ENCODE measurements at regions not wholly inside any gene's neighbourhood (a gene's known extent, or its start where the extent isn't known, plus 50 kb on each side); places are given as distances from the start of the nearest gene placed in this dataset.

- TF ChIP-seq, protein P1, sequence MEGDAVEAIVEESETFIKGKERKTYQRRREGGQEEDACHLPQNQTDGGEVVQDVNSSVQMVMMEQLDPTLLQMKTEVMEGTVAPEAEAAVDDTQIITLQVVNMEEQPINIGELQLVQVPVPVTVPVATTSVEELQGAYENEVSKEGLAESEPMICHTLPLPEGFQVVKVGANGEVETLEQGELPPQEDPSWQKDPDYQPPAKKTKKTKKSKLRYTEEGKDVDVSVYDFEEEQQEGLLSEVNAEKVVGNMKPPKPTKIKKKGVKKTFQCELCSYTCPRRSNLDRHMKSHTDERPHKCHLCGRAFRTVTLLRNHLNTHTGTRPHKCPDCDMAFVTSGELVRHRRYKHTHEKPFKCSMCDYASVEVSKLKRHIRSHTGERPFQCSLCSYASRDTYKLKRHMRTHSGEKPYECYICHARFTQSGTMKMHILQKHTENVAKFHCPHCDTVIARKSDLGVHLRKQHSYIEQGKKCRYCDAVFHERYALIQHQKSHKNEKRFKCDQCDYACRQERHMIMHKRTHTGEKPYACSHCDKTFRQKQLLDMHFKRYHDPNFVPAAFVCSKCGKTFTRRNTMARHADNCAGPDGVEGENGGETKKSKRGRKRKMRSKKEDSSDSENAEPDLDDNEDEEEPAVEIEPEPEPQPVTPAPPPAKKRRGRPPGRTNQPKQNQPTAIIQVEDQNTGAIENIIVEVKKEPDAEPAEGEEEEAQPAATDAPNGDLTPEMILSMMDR (IDR thresholded peaks at IDR 0.05; ENCODE audit: insufficient read depth, low read length, poor library complexity, severe bottlenecking) = no peak
- no peak for TF ChIP-seq EZH2phosphoT487 (conservative IDR thresholded peaks at IDR 0.05; ENCODE audit: low read length)
Measured at GRCh38 chr12:91307957-91308670, 125.5 kb upstream of the DCN start.

Data from SU-DHL-6 (cell line).